Adrenal gland (tissue), 9 donors: ENCODE measurements at regions not wholly inside any gene's neighbourhood (a gene's known extent, or its start where the extent isn't known, plus 50 kb on each side); places are given as distances from the start of the nearest gene placed in this dataset.

Experiments used
- DNase-seq, 7 donors: peaks; one replicate each; pipeline ENCODE4 v3.0.0-alpha.2; 2019 to 2020
- H3K27ac ChIP-seq, 5 donors: fragments of 200-600 bp; sonication (generic) in 4 of 5; 1 replicate in 3 of 5; 2 replicates in 2 of 5; pipeline versions ENCODE4 v1.5.1 to v1.8.0; 2016 to 2020; ENCODE audit warnings: mild to moderate bottlenecking in 1 of 5
- H3K27me3 ChIP-seq: fragments of 200-600 bp; 2 replicates; pipeline ENCODE4 v1.8.0; 2021
- H3K36me3 ChIP-seq, 2 donors: fragments of 200-600 bp; replicated peaks in 1 of 2; 1 replicate in 1 of 2; 2 replicates in 1 of 2; pipeline versions ENCODE4 v1.5.1 to v1.8.0; 2018 to 2022
- H3K4me1 ChIP-seq, 2 donors: fragments of 200-600 bp; replicated peaks in 1 of 2; 1 replicate in 1 of 2; 2 replicates in 1 of 2; pipeline versions ENCODE4 v1.5.1 to v1.8.0; 2018 to 2021
- H3K4me3 ChIP-seq, 4 donors: fragments of 200-600 bp; sonication (generic) in 3 of 4; one replicate each; pipeline ENCODE4 v1.5.1; 2016 to 2018
- H3K9me3 ChIP-seq, 3 donors: fragments of 200-600 bp; sonication (generic) in 1 of 3; replicated peaks in 1 of 3; 1 replicate in 2 of 3; 2 replicates in 1 of 3; pipeline versions ENCODE4 v1.5.1 to v1.8.0; 2016 to 2021
- POLR2A ChIP-seq, 2 donors: fragments of 450-650 bp; IDR thresholded peaks; one replicate each; pipeline ENCODE4 v1.6.1; 2017; ENCODE audit warnings: antibody characterized with exemption in 2 of 2, mild to moderate bottlenecking in 2 of 2, moderate library complexity in 1 of 2
- WGBS, 4 donors: extraction: QIAGEN DNeasy Blood & Tissue Kit in 2 of 4; methylation state at CpG; one replicate each; pipeline versions ENCODE4 v1.1.5 to v1.1.7; 2013 to 2017; 5-methylcytosine and 5-hydroxymethylcytosine counted together
- intact Hi-C, 2 donors: fragments of 100-400 bp; cut with DNase I; formaldehyde crosslinking; loops; one replicate each; pipeline versions ENCODE4 v1.14.1 to v1.15.0; 2022 to 2023
- TF ChIP-seq, protein P1 (sequence below), 6 experiments: fragments of 450-650 bp in 4 of 6; fragments of 200-600 bp in 2 of 6; sonication (generic) in 1 of 6; IDR thresholded peaks; 1 replicate in 5 of 6; 2 replicates in 1 of 6; pipeline versions ENCODE4 v1.5.1 to v1.8.0; 2016 to 2021; ENCODE audit warnings: antibody characterized with exemption in 6 of 6, mild to moderate bottlenecking in 2 of 6, moderate library complexity in 1 of 6
- donor health status: healthy with polysubstance abuse.
- donor health status: Bipolar disorder and iron deficiency.
- donor health status: DM: yes; HTN: yes; CAD: no.
- donor health status: DM: no; HTN: no; CAD: no.
- donor health status: DM: no; HTN: no; CAD: no.

DNA sequence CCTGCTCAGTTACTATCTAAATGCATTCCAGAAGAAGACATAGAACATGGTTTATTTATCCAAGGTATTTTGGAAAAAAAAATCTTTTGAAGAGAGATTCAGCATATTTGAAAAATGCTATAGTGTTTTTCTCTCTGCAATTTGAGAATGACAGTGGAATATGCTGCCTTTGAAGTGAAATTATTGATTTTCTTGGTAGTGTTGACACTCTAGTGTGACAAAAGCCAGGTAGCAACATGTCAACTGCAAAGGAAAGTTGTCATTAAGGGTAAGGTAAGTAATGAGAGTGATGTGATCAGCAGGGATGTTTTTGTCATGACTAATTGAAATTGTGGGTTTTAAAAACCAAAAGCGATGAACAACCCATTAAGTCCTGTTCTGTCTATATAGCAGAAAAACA lies 1387.1 kb upstream of the TMEFF2 start:
- Histone ChIP-seq H3K27me3 (no peaks in the 10 kb centered on the region), H3K4me3 (no peak overlapping the region), H3K9me3 (peaks cover 0 to 3% (median 0%) of the 10 kb centered on the region in 3 donors), H3K4me1 (no peaks in the 10 kb centered on the region), H3K27ac (no peak overlapping the region), H3K36me3 (no peaks in the 10 kb centered on the region)
- DNase-seq = no peak
- 87 to 100% (median 92%) methylated on average over 1 of the region's 1 CpG for WGBS, 4 donors
- intact Hi-C loops = no loop called here
- TF ChIP-seq, protein P1, sequence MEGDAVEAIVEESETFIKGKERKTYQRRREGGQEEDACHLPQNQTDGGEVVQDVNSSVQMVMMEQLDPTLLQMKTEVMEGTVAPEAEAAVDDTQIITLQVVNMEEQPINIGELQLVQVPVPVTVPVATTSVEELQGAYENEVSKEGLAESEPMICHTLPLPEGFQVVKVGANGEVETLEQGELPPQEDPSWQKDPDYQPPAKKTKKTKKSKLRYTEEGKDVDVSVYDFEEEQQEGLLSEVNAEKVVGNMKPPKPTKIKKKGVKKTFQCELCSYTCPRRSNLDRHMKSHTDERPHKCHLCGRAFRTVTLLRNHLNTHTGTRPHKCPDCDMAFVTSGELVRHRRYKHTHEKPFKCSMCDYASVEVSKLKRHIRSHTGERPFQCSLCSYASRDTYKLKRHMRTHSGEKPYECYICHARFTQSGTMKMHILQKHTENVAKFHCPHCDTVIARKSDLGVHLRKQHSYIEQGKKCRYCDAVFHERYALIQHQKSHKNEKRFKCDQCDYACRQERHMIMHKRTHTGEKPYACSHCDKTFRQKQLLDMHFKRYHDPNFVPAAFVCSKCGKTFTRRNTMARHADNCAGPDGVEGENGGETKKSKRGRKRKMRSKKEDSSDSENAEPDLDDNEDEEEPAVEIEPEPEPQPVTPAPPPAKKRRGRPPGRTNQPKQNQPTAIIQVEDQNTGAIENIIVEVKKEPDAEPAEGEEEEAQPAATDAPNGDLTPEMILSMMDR (IDR thresholded peaks at IDR 0.05) = no peak
- TF ChIP-seq POLR2A (IDR thresholded peaks at IDR 0.05) = no peak

DNA sequence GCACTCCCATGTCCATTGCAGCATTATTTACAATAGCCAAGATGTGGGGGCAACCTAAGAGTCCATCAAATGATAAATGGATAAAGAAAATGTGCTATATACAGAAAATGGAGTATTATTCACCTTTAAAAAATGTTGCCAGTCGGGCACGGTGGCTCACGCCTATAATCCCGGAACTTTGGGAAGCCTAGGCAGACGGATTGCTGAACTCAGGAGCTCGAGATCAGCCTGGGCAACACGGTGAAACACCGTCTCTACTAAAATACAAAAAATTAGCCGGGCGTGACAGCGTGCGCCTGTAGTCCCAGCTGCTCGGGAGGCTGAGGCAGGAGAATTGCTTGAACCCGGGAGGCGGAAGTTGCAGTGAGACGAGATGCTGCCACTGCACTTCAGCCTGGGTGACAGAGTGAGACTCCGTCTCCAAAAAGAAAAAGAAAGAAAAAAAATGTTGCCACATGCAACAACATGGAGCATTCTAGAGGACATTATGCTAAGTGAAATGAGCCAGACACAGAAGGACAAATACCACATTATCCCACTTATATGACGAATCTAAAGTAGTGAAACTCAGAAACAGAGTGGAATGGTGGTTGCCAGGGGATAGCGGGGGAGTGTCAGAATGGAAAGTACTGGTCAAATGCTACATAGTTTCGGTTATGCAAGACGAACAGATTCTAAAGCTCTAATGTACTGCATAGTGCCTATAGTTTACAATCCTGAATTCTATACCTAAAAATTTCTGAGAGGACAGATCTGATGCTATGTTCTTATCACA lies 1385.6 kb upstream of the TMEFF2 start:
- Histone ChIP-seq H3K27me3 (no peaks in the 10 kb centered on the region), H3K4me1 (no peaks in the 10 kb centered on the region), H3K4me3 (no peak overlapping the region), H3K36me3 (no peaks in the 10 kb centered on the region), H3K27ac (no peak overlapping the region), H3K9me3 (peaks cover 0 to 3% (median 0%) of the 10 kb centered on the region in 3 donors)
- 85 to 91% (median 89%) methylated on average over 21 of the region's 21 CpGs for WGBS, 4 donors
- intact Hi-C loops = no loop called here
- no peak for DNase-seq
- TF ChIP-seq, protein P1 (IDR thresholded peaks at IDR 0.05) = no peak
- no peak for TF ChIP-seq POLR2A (IDR thresholded peaks at IDR 0.05)

DNA sequence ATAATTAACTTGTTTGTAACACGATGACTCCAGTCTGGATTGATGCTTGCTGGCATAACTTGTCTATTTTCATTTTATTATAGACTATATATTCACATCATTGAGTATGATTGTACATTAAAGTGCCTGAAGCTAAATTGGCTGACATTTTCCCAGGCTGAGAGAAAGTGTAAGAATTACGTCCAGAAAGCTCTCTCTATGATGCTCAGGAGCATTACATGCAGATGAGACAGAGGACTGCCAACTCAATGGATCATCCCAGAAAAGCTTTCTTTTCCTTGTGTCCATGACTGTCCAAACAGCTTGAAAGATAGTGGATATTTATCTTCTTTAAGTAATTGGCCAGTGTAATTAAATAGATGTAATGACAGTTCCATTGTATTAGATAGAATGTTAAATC lies 1372.2 kb upstream of the TMEFF2 start:
- Histone ChIP-seq H3K4me3 (no peak overlapping the region), H3K36me3 (no peaks in the 10 kb centered on the region), H3K9me3 (peaks cover 0 to 5% (median 0%) of the 10 kb centered on the region in 3 donors), H3K27me3 (no peaks in the 10 kb centered on the region), H3K27ac (no peak overlapping the region), H3K4me1 (no peaks in the 10 kb centered on the region)
- no peak for DNase-seq
- no peak for TF ChIP-seq POLR2A (IDR thresholded peaks at IDR 0.05)
- TF ChIP-seq, protein P1 (IDR thresholded peaks at IDR 0.05) = no peak
- WGBS, 4 donors = 58 to 78% (median 70%) methylated on average over 2 of the region's 2 CpGs
- intact Hi-C loops = no loop called here

DNA sequence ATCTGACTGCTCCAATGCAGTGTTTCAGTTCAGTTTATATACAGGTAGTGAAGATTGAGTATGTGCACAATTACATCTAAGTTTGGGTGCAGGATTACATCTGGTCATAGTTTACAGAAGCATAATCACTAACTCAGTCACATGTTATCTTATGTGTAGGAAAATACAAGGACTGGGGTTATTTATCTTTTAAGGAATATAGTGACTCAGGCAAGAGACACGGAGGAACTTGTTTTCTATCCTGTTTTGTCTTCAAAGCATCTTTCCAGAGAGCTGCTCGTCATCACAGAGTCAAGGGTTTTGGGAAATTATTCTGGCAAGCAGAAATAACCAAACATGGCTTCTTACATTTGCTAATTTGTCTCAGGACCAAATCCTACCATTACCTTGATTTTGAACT lies 1371.5 kb upstream of the TMEFF2 start:
- H3K36me3 ChIP-seq = no peaks in the 10 kb centered on the region
- no peaks in the 10 kb centered on the region for H3K27me3 ChIP-seq
- 54 to 71% (median 60%) methylated on average over 2 of the region's 2 CpGs for WGBS, 4 donors
- DNase-seq = no peak
- peaks cover 0 to 5% (median 0%) of the 10 kb centered on the region in 3 donors for H3K9me3 ChIP-seq
- H3K27ac ChIP-seq = no peak overlapping the region
- intact Hi-C loops = no loop called here
- H3K4me3 ChIP-seq = no peak overlapping the region
- no peaks in the 10 kb centered on the region for H3K4me1 ChIP-seq
- TF ChIP-seq POLR2A (IDR thresholded peaks at IDR 0.05) = no peak
- TF ChIP-seq, protein P1 (IDR thresholded peaks at IDR 0.05) = no peak
